IMR-90 (cell line): ENCODE measurements at regions not wholly inside any gene's neighbourhood (a gene's known extent, or its start where the extent isn't known, plus 50 kb on each side); places are given as distances from the start of the nearest gene placed in this dataset.

Experiments
- BHLHE40 ChIP-seq: fragments of 150-350 bp; IDR thresholded peaks from 2 replicates; pipeline ENCODE4 v1.6.1; 2016; ENCODE audit warnings: mild to moderate bottlenecking, low read depth, low read length
- CEBPB ChIP-seq: IDR thresholded peaks from 2 replicates; pipeline ENCODE4 v1.6.1; 2012; ENCODE audit warnings: low read depth, low read length, improper control_type of control experiment
- CHD1 ChIP-seq: IDR thresholded peaks from 2 replicates; pipeline ENCODE4 v1.6.1; 2012; ENCODE audit warnings: low read depth, low read length, improper control_type of control experiment
- MAFK ChIP-seq: IDR thresholded peaks from 2 replicates; pipeline ENCODE4 v1.6.1; 2012; ENCODE audit warnings: low read depth, low read length, improper control_type of control experiment
- MAZ ChIP-seq: IDR thresholded peaks from 2 replicates; pipeline ENCODE4 v1.6.1; 2012; ENCODE audit warnings: low read depth, mild to moderate bottlenecking, low read length, improper control_type of control experiment, moderate library complexity, borderline replicate concordance
- MXI1 ChIP-seq: IDR thresholded peaks from 2 replicates; pipeline ENCODE4 v1.6.1; 2012; ENCODE audit warnings: low read depth, mild to moderate bottlenecking, low read length, moderate library complexity, borderline replicate concordance
- POLR2A ChIP-seq: IDR thresholded peaks from 2 replicates; pipeline ENCODE4 v1.6.1; 2012; ENCODE audit warnings: mild to moderate bottlenecking, low read depth, low read length
- RAD21 ChIP-seq: IDR thresholded peaks from 2 replicates; pipeline ENCODE4 v1.6.1; 2012; ENCODE audit warnings: low read length, improper control_type of control experiment
- RCOR1 ChIP-seq: IDR thresholded peaks from 2 replicates; pipeline ENCODE4 v1.6.1; 2012; ENCODE audit warnings: mild to moderate bottlenecking, low read length, improper control_type of control experiment; ENCODE audit not compliant: insufficient replicate concordance
- SMC3 ChIP-seq: fragments of 150-350 bp; IDR thresholded peaks from 2 replicates; pipeline ENCODE4 v1.6.1; 2016; ENCODE audit warnings: low read depth, mild to moderate bottlenecking, antibody characterized with exemption, low read length, moderate library complexity
- TF ChIP-seq, protein P1 (sequence below): conservative IDR thresholded peaks from 2 replicates; pipeline ENCODE4 v1.5.1; 2012; ENCODE audit warnings: mild to moderate bottlenecking, low read depth, low read length, improper control_type of control experiment
- TF ChIP-seq, protein P2 (sequence below): fragments of 150-350 bp; IDR thresholded peaks from 2 replicates; pipeline ENCODE4 v1.6.1; 2016; ENCODE audit warnings: low read depth, mild to moderate bottlenecking, low read length, moderate library complexity, borderline replicate concordance

DNA sequence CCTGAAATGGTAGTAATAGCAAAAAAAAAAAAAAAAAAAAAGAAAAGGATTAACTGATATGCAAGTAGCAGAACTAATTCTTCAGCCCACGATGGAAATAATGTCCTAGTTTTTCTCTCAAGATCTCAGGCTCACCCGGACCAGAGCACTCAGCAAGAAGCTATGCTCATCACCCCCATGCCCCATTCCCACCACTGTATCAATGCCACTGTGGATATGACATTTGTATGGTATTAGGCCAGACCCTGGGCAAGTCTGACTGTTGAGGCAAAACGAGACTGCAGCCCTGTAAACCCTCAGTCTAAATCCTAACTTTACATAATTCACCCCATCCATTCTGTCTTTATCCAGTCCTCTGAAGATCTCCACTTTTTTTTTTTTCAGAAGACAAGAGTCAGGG is 186.1 kb upstream of the KLF14 start:
- no peak for TF ChIP-seq RCOR1
- TF ChIP-seq, protein P1, sequence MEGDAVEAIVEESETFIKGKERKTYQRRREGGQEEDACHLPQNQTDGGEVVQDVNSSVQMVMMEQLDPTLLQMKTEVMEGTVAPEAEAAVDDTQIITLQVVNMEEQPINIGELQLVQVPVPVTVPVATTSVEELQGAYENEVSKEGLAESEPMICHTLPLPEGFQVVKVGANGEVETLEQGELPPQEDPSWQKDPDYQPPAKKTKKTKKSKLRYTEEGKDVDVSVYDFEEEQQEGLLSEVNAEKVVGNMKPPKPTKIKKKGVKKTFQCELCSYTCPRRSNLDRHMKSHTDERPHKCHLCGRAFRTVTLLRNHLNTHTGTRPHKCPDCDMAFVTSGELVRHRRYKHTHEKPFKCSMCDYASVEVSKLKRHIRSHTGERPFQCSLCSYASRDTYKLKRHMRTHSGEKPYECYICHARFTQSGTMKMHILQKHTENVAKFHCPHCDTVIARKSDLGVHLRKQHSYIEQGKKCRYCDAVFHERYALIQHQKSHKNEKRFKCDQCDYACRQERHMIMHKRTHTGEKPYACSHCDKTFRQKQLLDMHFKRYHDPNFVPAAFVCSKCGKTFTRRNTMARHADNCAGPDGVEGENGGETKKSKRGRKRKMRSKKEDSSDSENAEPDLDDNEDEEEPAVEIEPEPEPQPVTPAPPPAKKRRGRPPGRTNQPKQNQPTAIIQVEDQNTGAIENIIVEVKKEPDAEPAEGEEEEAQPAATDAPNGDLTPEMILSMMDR, result no peak
- TF ChIP-seq POLR2A, result no peak
- TF ChIP-seq MAZ, result no peak
- TF ChIP-seq BHLHE40, result no peak
- no peak for TF ChIP-seq RAD21
- TF ChIP-seq CEBPB, result no peak
- TF ChIP-seq MAFK, result no peak
- TF ChIP-seq, protein P2, sequence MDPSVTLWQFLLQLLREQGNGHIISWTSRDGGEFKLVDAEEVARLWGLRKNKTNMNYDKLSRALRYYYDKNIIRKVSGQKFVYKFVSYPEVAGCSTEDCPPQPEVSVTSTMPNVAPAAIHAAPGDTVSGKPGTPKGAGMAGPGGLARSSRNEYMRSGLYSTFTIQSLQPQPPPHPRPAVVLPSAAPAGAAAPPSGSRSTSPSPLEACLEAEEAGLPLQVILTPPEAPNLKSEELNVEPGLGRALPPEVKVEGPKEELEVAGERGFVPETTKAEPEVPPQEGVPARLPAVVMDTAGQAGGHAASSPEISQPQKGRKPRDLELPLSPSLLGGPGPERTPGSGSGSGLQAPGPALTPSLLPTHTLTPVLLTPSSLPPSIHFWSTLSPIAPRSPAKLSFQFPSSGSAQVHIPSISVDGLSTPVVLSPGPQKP, result no peak
- no peak for TF ChIP-seq CHD1
- TF ChIP-seq MXI1, result no peak
- no peak for TF ChIP-seq SMC3
